PC-3 (cell line): ENCODE measurements at regions not wholly inside any gene's neighbourhood (a gene's known extent, or its start where the extent isn't known, plus 50 kb on each side); places are given as distances from the start of the nearest gene placed in this dataset.

Experiments used
- ATAC-seq: fragments of 200-7000 bp; cut with Tn5 transposase; 2 replicates; pipeline ENCODE4 v1.9.1; 2020; ENCODE audit warnings: mild to moderate bottlenecking, moderate library complexity
- BruUV-seq: library from RNA; stranded (reverse); fragments of 400-500 nt; replicated peaks from 2 replicates; lab custom pipeline; 2021; lab: Mats Ljungman, UMichigan
- CTCF ChIA-PET: fragments of 300-600 bp; sonication (Branson Sonifier 250); formaldehyde crosslinking; loops from one replicate; lab custom pipeline; 2022; ENCODE audit warnings: antibody characterized with exemption; lab: Charles Lee
- POLR2A ChIA-PET: fragments of 300-600 bp; sonication (Branson Sonifier 250); formaldehyde crosslinking; loops from one replicate; lab custom pipeline; 2022; ENCODE audit warnings: antibody characterized with exemption; ENCODE audit not compliant: unreplicated experiment; lab: Charles Lee
- DNase-seq: peaks from one replicate; pipeline ENCODE4 v3.0.0-alpha.2; 2015
- H2AFZ ChIP-seq: fragments of 300-600 bp; sonication (generic); 2 replicates; pipeline ENCODE4 v1.6.0; 2016; ENCODE audit warnings: antibody characterized with exemption, low read length
- H3F3A ChIP-seq: fragments of 300-600 bp; sonication (generic); one replicate; pipeline ENCODE4 v1.6.0; 2017; ENCODE audit warnings: antibody characterized with exemption, low read length, control low read depth, mild to moderate bottlenecking; ENCODE audit not compliant: unreplicated experiment
- H3K27ac ChIP-seq: fragments of 300-600 bp; sonication (generic); 2 replicates; pipeline ENCODE4 v1.5.1; 2016; ENCODE audit warnings: mild to moderate bottlenecking, low read length
- H3K27me3 ChIP-seq: fragments of 300-600 bp; sonication (generic); 2 replicates; pipeline ENCODE4 v1.6.1; 2016; ENCODE audit warnings: low read length, mixed read lengths
- H3K36me3 ChIP-seq: fragments of 300-600 bp; sonication (generic); 2 replicates; pipeline ENCODE4 v1.6.1; 2016; ENCODE audit warnings: low read depth, mixed run types, low read length, mixed read lengths
- H3K4me1 ChIP-seq: fragments of 300-600 bp; sonication (generic); 2 replicates; pipeline ENCODE4 v1.5.1; 2016; ENCODE audit warnings: low read length; ENCODE audit not compliant: insufficient read depth
- H3K4me2 ChIP-seq: fragments of 300-600 bp; sonication (generic); 2 replicates; pipeline ENCODE4 v1.6.0; 2016; ENCODE audit warnings: low read length
- H3K4me3 ChIP-seq: fragments of 300-600 bp; sonication (generic); 2 replicates; pipeline ENCODE4 v1.5.1; 2016; ENCODE audit warnings: mild to moderate bottlenecking, low read length, mixed read lengths
- H3K79me2 ChIP-seq: fragments of 300-600 bp; sonication (generic); 2 replicates; pipeline ENCODE4 v1.6.1; 2017; ENCODE audit warnings: low read length, mixed read lengths
- H3K9ac ChIP-seq: fragments of 300-600 bp; sonication (generic); 2 replicates; pipeline ENCODE4 v1.6.0; 2016; ENCODE audit warnings: mild to moderate bottlenecking, low read length
- H3K9me2 ChIP-seq: fragments of 300-600 bp; sonication (generic); replicated peaks from 2 replicates; pipeline ENCODE4 v1.6.1; 2016; ENCODE audit warnings: mixed run types, low read length, mixed read lengths
- H3K9me3 ChIP-seq: fragments of 300-600 bp; sonication (generic); 2 replicates; pipeline ENCODE4 v1.6.1; 2016; ENCODE audit warnings: low read length, mixed read lengths
- H4K20me1 ChIP-seq: fragments of 300-600 bp; sonication (generic); 2 replicates; pipeline ENCODE4 v1.6.1; 2016; ENCODE audit warnings: low read length, mixed read lengths
- CTCF ChIP-seq: fragments of 300-600 bp; sonication (generic); conservative IDR thresholded peaks from 2 replicates; pipeline ENCODE4 v1.5.1; 2017; ENCODE audit warnings: antibody characterized with exemption, low read depth, mild to moderate bottlenecking, low read length
- EZH2 ChIP-seq: fragments of 300-600 bp; sonication (generic); IDR thresholded peaks from one replicate; pipeline ENCODE4 v1.6.1; 2017; ENCODE audit warnings: antibody characterized with exemption, mild to moderate bottlenecking, low read length; ENCODE audit not compliant: unreplicated experiment
- EZH2phosphoT487 ChIP-seq: fragments of 300-600 bp; sonication (generic); IDR thresholded peaks from 2 replicates; pipeline ENCODE4 v1.6.1; 2018; ENCODE audit warnings: mild to moderate bottlenecking, antibody characterized with exemption, low read length, borderline replicate concordance
- intact Hi-C: fragments of 100-400 bp; cut with micrococcal nuclease; formaldehyde crosslinking; loops from 2 replicates; pipeline ENCODE4 v1.9.0; 2023

GRCh38 chr15:34679291-34679690, 75.5 kb downstream of the GJD2 start:
- TF ChIP-seq EZH2, result no peak
- no peak for TF ChIP-seq CTCF
- TF ChIP-seq EZH2phosphoT487, result no peak
- no peak for ATAC-seq

DNA sequence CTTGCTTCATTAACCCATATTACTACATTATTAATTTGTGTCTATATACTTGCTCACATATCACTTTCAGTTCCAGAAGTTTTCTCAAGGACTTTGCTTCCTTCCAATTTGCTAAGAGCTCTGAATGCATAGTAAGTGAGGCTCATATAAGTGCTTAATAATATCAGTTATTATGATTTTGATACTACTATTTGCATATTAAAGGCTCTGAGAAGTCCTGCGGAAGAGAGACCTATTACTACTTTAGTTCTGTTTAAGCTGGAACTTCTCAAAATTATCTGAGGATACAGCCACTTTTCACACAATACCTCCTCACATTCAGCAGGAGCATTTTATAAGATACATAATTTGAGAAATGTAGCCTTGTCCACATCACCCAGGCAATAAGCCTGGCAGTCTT, 81.6 kb downstream of the GJD2 start:
- ChIA-PET POLR2A (no interaction called here), CTCF (no interaction called here)
- H3K27ac ChIP-seq, result no peak overlapping the region
- H2AFZ ChIP-seq, result no peak overlapping the region
- ATAC-seq (no peak), DNase-seq (no peak)
- no peaks in the 10 kb centered on the region for H4K20me1 ChIP-seq
- no peaks in the 10 kb centered on the region for H3K36me3 ChIP-seq
- no peaks in the 10 kb centered on the region for H3K9me3 ChIP-seq
- H3K9ac ChIP-seq, result no peak overlapping the region
- no peaks in the 10 kb centered on the region for H3K9me2 ChIP-seq
- H3K79me2 ChIP-seq, result no peaks in the 10 kb centered on the region
- no peak overlapping the region for H3K4me3 ChIP-seq
- H3F3A ChIP-seq, result no peaks in the 10 kb centered on the region
- H3K4me1 ChIP-seq, result no peaks in the 10 kb centered on the region
- peaks cover 88% of the 10 kb centered on the region for H3K27me3 ChIP-seq
- no peak for TF ChIP-seq EZH2phosphoT487
- BruUV-seq, result no TSS peak
- intact Hi-C loops, result no loop called here
- H3K4me2 ChIP-seq, result no peak overlapping the region

More at GRCh38 chr15:34679291-34679690, 75.5 kb downstream of the GJD2 start:
- Histone ChIP-seq H3K27ac (no peak overlapping the region), H2AFZ (no peak overlapping the region), H3K4me1 (peaks cover 7% of the 10 kb centered on the region), H3K36me3 (no peaks in the 10 kb centered on the region), H3K4me3 (no peak overlapping the region), H3K9me2 (no peaks in the 10 kb centered on the region), H3K9me3 (0 out of 2 replicates have a peak, but pooled peaks cover 3% of the 10 kb centered on the region), H3K79me2 (no peaks in the 10 kb centered on the region), H3K9ac (no peak overlapping the region), H4K20me1 (no peaks in the 10 kb centered on the region), H3K4me2 (no peak overlapping the region), H3K27me3 (peaks cover 52% of the 10 kb centered on the region), H3F3A (no peaks in the 10 kb centered on the region)
- ChIA-PET POLR2A (no interaction called here), CTCF (no interaction called here)
- intact Hi-C loops, result no loop called here
- BruUV-seq, result no TSS peak
- no peak for DNase-seq

- peaks cover 61% of the 10 kb centered on the region for H3K27me3 ChIP-seq
- DNase-seq (no peak), ATAC-seq (no peak)
- no peaks in the 10 kb centered on the region for H3K4me1 ChIP-seq
- no peaks in the 10 kb centered on the region for H3K9me3 ChIP-seq
- CTCF ChIA-PET, result no interaction called here
- H4K20me1 ChIP-seq, result no peaks in the 10 kb centered on the region
- no peaks in the 10 kb centered on the region for H3K79me2 ChIP-seq
- TF ChIP-seq EZH2 (no peak), EZH2phosphoT487 (no peak), CTCF (no peak)
- BruUV-seq, result no TSS peak
- no peaks in the 10 kb centered on the region for H3K36me3 ChIP-seq
- no peak overlapping the region for H3K9ac ChIP-seq
- POLR2A ChIA-PET, result no interaction called here
- H3K4me3 ChIP-seq, result no peak overlapping the region
- no peaks in the 10 kb centered on the region for H3F3A ChIP-seq
- no peaks in the 10 kb centered on the region for H3K9me2 ChIP-seq
- no peak overlapping the region for H3K4me2 ChIP-seq
- intact Hi-C loops, result no loop called here
- H3K27ac ChIP-seq, result no peak overlapping the region
- H2AFZ ChIP-seq, result no peak overlapping the region
Observed at GRCh38 chr15:34665498-34666116, 82.2 kb upstream of the GOLGA8B start.
